Activated CD4-positive, alpha-beta T cell treated with anti-CD3 and anti-CD28 coated beads, Interleukin-2, amount 10 ng/mL, durations not matched to agents 7 days and 5 days (primary cell): ENCODE measurements at regions not wholly inside any gene's neighbourhood (a gene's known extent, or its start where the extent isn't known, plus 50 kb on each side); places are given as distances from the start of the nearest gene placed in this dataset.

ENCODE experiments used
- CTCF ChIA-PET: fragments of 350-600 bp; sonication (Branson Sonifier 250); formaldehyde crosslinking; loops from one replicate; lab custom pipeline; 2021; ENCODE audit warnings: antibody characterized with exemption; lab: Charles Lee
- POLR2A ChIA-PET: fragments of 350-600 bp; sonication (Branson Sonifier 250); formaldehyde crosslinking; loops from one replicate; lab custom pipeline; 2021; ENCODE audit warnings: antibody characterized with exemption; lab: Charles Lee
- DNase-seq: peaks from one replicate; pipeline ENCODE4 v3.0.0-alpha.2; 2020
- H3K27ac Mint-ChIP-seq: one replicate; pipeline ENCODE4 v1.8.0; 2021; ENCODE audit warnings: mild to moderate bottlenecking, moderate library complexity, mixed read lengths
- H3K27me3 Mint-ChIP-seq: one replicate; pipeline ENCODE4 v1.8.0; 2021; ENCODE audit warnings: mixed read lengths
- H3K36me3 Mint-ChIP-seq: one replicate; pipeline ENCODE4 v1.8.0; 2021; ENCODE audit warnings: low read depth, mixed read lengths
- H3K4me1 Mint-ChIP-seq: one replicate; pipeline ENCODE4 v1.8.0; 2021; ENCODE audit warnings: mixed read lengths
- H3K4me3 Mint-ChIP-seq: one replicate; pipeline ENCODE4 v1.8.0; 2021; ENCODE audit warnings: mild to moderate bottlenecking, moderate library complexity, mixed read lengths
- H3K9me3 Mint-ChIP-seq: one replicate; pipeline ENCODE4 v1.8.0; 2021; ENCODE audit warnings: mixed read lengths

- Mint-ChIP-seq H3K27ac (no peak overlapping the region), H3K27me3 (peaks cover 13% of the 10 kb centered on the region), H3K4me3 (no peak overlapping the region), H3K9me3 (no peaks in the 10 kb centered on the region), H3K4me1 (no peaks in the 10 kb centered on the region), H3K36me3 (no peaks in the 10 kb centered on the region)
- CTCF ChIA-PET, result no interaction called here
- POLR2A ChIA-PET, result no interaction called here
- DNase-seq, result no peak
These were observed 52.2 kb downstream of the ACTL7B start for GRCh38 chr9:108803428-108804065.

- Mint-ChIP-seq H3K4me1 (no peaks in the 10 kb centered on the region), H3K27ac (no peak overlapping the region), H3K27me3 (peaks cover 13% of the 10 kb centered on the region), H3K4me3 (no peak overlapping the region), H3K36me3 (no peaks in the 10 kb centered on the region), H3K9me3 (no peaks in the 10 kb centered on the region)
- DNase-seq, result no peak
- ChIA-PET POLR2A (no interaction called here), CTCF (no interaction called here)
These were observed 52.8 kb downstream of the ACTL7B start for GRCh38 chr9:108802967-108803366.

GRCh38 chr9:108801949-108802348 is 53.8 kb downstream of the ACTL7B start:
- no peaks in the 10 kb centered on the region for H3K9me3 Mint-ChIP-seq

DNA sequence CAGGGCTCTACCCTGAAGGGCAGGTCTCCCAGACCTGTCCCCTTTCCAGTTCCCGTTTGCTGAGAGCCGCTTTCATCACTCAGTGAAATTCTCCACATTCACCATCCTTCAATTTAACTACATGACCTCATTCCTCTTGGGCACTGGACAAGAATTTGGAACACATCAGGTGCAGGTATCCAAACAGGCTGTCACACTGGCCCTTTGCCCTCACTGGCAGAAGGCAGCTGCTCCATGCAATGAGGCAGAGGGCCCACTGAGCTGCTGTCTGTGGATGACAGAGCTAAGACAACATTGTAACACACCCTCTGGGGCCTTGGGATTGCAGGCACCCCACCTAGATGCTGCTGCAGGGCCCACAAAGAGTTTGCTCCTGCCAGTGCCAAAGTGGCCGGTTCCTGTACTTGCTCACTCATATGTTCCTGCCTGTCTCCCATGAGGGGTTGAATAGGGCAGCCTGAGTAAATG is 55.1 kb downstream of the ACTL7B start:
- no peak overlapping the region for H3K4me3 Mint-ChIP-seq
- peaks cover 5% of the 10 kb centered on the region for H3K27me3 Mint-ChIP-seq
- DNase-seq, result no peak
- H3K9me3 Mint-ChIP-seq, result no peaks in the 10 kb centered on the region
- ChIA-PET CTCF (interaction anchor here (1.2 kb wide), 1 partner anchor 519 kb away, joined by 3 read pairs; no protein-coding TSS in a partner anchor), POLR2A (no interaction called here)
- H3K4me1 Mint-ChIP-seq, result no peaks in the 10 kb centered on the region
- no peaks in the 10 kb centered on the region for H3K36me3 Mint-ChIP-seq
- H3K27ac Mint-ChIP-seq, result no peak overlapping the region

More at GRCh38 chr9:108801949-108802348, 53.8 kb downstream of the ACTL7B start:
- ChIA-PET POLR2A (no interaction called here), CTCF (no interaction called here)
- Mint-ChIP-seq H3K27ac (no peak overlapping the region), H3K4me1 (no peaks in the 10 kb centered on the region), H3K36me3 (no peaks in the 10 kb centered on the region), H3K27me3 (peaks cover 9% of the 10 kb centered on the region), H3K4me3 (no peak overlapping the region)
- no peak for DNase-seq

- Mint-ChIP-seq H3K27ac (no peak overlapping the region), H3K36me3 (no peaks in the 10 kb centered on the region), H3K27me3 (no peaks in the 10 kb centered on the region), H3K9me3 (no peaks in the 10 kb centered on the region), H3K4me3 (no peak overlapping the region), H3K4me1 (no peaks in the 10 kb centered on the region)
- DNase-seq, result no peak
- CTCF ChIA-PET, result no interaction called here
- POLR2A ChIA-PET, result interaction anchor here (0.6 kb wide), 1 partner anchor 335 kb away, joined by 5 read pairs; no protein-coding TSS in a partner anchor
These were observed 62.2 kb downstream of the ACTL7B start for GRCh38 chr9:108793573-108793972.

- H3K27ac Mint-ChIP-seq, result no peak overlapping the region
- ChIA-PET POLR2A (no interaction called here), CTCF (no interaction called here)
- H3K4me1 Mint-ChIP-seq, result no peaks in the 10 kb centered on the region
- H3K36me3 Mint-ChIP-seq, result no peaks in the 10 kb centered on the region
- H3K4me3 Mint-ChIP-seq, result no peak overlapping the region
- H3K9me3 Mint-ChIP-seq, result no peaks in the 10 kb centered on the region
- no peaks in the 10 kb centered on the region for H3K27me3 Mint-ChIP-seq
- no peak for DNase-seq
These were observed 66.0 kb downstream of the ACTL7B start for GRCh38 chr9:108789742-108790141.

- ChIA-PET POLR2A (no interaction called here), CTCF (no interaction called here)
- peaks cover 2% of the 10 kb centered on the region for H3K27me3 Mint-ChIP-seq
- no peaks in the 10 kb centered on the region for H3K9me3 Mint-ChIP-seq
- no peak overlapping the region for H3K4me3 Mint-ChIP-seq
- no peak for DNase-seq
- no peak overlapping the region for H3K27ac Mint-ChIP-seq
- no peaks in the 10 kb centered on the region for H3K36me3 Mint-ChIP-seq
- H3K4me1 Mint-ChIP-seq, result peaks cover 3% of the 10 kb centered on the region
These were observed 68.1 kb downstream of the ACTL7B start for GRCh38 chr9:108787690-108788048.

- no peak overlapping the region for H3K27ac Mint-ChIP-seq
- CTCF ChIA-PET, result interaction anchor here (0.8 kb wide), 1 partner anchor 1166 kb away, joined by 3 read pairs; no protein-coding TSS in a partner anchor
These were observed 68.7 kb downstream of the ACTL7B start for GRCh38 chr9:108786901-108787689.

DNA sequence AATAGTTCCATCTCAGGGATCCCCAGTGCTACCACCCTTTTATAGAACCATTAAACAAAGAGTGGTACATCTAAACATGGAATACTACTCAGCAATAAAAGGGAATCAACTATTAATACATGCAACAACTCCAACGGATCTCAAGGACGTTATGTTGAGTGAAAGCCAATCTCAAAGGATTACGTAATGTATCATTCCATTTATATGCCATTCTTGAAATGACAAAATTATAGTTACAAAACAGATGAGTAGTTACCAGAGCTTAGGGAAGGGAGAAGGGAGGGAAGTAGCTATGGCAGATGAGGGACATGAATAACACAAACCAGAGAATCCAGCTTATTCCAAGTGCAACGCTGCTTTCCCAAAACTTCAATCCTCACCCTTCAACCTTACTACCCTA is 69.5 kb downstream of the ACTL7B start:
- Mint-ChIP-seq H3K36me3 (no peaks in the 10 kb centered on the region), H3K27ac (no peak overlapping the region), H3K4me3 (no peak overlapping the region), H3K4me1 (peaks cover 3% of the 10 kb centered on the region), H3K9me3 (no peaks in the 10 kb centered on the region), H3K27me3 (peaks cover 4% of the 10 kb centered on the region)
- CTCF ChIA-PET, result interaction anchor here (0.8 kb wide), 1 partner anchor 1165 kb away, joined by 3 read pairs; no protein-coding TSS in a partner anchor
- POLR2A ChIA-PET, result interaction anchor here (0.6 kb wide), 1 partner anchor 1773 kb away, joined by 6 read pairs; no protein-coding TSS in a partner anchor
- no peak for DNase-seq

More at GRCh38 chr9:108786901-108787689, 68.7 kb downstream of the ACTL7B start:
- POLR2A ChIA-PET, result interaction anchor here (0.6 kb wide), 1 partner anchor 1774 kb away, joined by 6 read pairs; no protein-coding TSS in a partner anchor
- Mint-ChIP-seq H3K9me3 (no peaks in the 10 kb centered on the region), H3K4me3 (no peak overlapping the region), H3K27me3 (peaks cover 2% of the 10 kb centered on the region), H3K36me3 (no peaks in the 10 kb centered on the region), H3K4me1 (peaks cover 3% of the 10 kb centered on the region)
- no peak for DNase-seq

- Mint-ChIP-seq H3K27ac (no peak overlapping the region), H3K4me1 (peaks cover 3% of the 10 kb centered on the region), H3K36me3 (no peaks in the 10 kb centered on the region), H3K27me3 (peaks cover 5% of the 10 kb centered on the region), H3K4me3 (no peak overlapping the region), H3K9me3 (no peaks in the 10 kb centered on the region)
- ChIA-PET POLR2A (no interaction called here), CTCF (no interaction called here)
- DNase-seq, result no peak
These were observed 70.8 kb downstream of the ACTL7B start for GRCh38 chr9:108784998-108785397.

DNA sequence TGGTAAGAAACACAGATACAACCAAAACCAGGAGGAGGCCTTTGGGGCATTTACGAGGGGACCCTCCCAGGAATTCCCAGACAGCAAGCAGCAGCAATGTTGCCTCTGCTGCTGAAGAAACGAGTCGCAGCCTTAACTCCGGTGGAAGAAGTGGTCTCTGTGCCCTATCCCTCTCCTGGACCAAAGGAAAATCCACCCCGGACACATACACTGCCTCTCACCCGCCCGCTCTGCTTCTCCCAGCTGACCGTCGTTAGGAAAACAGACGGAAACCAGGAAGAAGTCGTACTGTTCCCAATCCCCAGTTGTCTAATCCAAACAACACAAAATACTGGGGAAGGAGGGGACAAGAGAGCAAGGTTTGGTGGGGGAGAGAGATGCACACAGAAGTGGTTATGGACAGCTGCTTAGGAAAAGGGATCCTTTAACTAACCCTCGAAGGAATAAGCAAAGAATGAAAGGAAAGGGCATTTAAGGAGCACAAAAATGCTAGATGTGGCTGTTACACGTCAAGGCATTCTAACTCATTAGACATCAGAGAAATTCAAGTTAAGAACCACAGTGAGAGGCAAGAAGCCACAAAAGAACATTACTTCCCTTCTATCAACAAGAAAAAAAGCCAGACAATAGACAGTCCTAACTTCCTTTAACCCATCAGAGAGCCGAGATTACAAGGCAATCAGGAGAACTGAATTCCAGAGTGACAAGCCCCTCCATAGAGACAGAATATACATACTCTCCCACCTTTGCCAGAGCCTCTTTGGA is 71.9 kb downstream of the ACTL7B start:
- CTCF ChIA-PET, result no interaction called here
- Mint-ChIP-seq H3K4me3 (no peak overlapping the region), H3K27me3 (peaks cover 5% of the 10 kb centered on the region), H3K27ac (no peak overlapping the region), H3K36me3 (no peaks in the 10 kb centered on the region), H3K9me3 (no peaks in the 10 kb centered on the region), H3K4me1 (peaks cover 3% of the 10 kb centered on the region)
- DNase-seq, result no peak
- POLR2A ChIA-PET, result no interaction called here

GRCh38 chr9:108783326-108783725 is 72.5 kb downstream of the ACTL7B start:
- POLR2A ChIA-PET, result no interaction called here
- H3K4me1 Mint-ChIP-seq, result peaks cover 3% of the 10 kb centered on the region
- H3K36me3 Mint-ChIP-seq, result no peaks in the 10 kb centered on the region
- H3K27ac Mint-ChIP-seq, result no peak overlapping the region
- H3K27me3 Mint-ChIP-seq, result peaks cover 7% of the 10 kb centered on the region
- no peaks in the 10 kb centered on the region for H3K9me3 Mint-ChIP-seq
- DNase-seq, result no peak
- no peak overlapping the region for H3K4me3 Mint-ChIP-seq
- CTCF ChIA-PET, result no interaction called here
